ENCODE measurements at regions not wholly inside any gene's neighbourhood (a gene's known extent, or its start where the extent isn't known, plus 50 kb on each side); places are given as distances from the start of the nearest gene placed in this dataset.
"Not testable (repeated sequence)": the region's sequence is repeated elsewhere in the genome, so short reads cannot be mapped to it uniquely, and the experiment has no call there.

DNA sequence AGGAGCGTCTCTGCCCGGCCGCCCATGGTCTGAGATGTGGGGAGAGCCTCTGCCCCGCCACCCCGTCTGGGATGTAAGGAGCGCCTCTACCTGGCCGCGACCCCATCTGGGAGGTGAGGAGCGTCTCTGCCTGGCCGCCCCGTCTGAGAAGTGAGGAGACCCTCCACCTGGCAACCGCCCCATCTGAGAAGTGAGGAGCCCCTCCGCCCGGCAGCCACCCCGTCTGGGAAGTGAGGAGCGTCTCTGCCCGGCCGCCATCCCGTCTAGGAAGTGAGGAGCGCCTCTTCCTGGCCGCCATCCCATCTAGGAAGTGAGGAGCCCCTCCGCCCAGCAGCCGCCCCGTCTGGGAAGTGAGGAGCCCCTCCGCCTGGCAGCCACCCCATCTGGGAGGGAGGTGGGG is 551.9 kb downstream of the FAM181B start:
- H3K9me1 ChIP-seq (replicated peaks; ENCODE audit: control insufficient read depth, extremely low read depth, insufficient read depth, low read length); dilution Hi-C loops (cut with MboI; ENCODE audit: extremely low pct_ligation_motif_present, low sequenced_read_pairs): not testable (repeated sequence)

DNA sequence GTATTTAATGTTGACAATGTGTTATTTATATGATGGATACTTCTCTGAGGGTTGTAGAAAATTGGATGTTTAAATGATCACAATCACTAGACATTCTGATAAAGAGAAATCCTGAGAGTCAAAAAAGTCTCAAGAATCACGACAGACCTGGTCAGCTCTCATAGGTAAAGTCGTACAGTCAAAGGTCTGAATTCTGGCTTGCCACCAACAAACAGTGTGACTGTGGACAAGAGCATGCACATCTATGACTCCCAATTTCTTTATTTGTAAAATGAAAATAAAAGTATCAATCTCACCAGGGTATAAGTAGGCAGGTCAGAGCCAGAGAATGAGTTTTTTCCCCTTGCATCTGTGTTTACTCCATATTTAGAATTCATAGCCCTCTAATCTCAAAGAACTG is 556.7 kb downstream of the FAM181B start:
- no peak overlapping the region for H2AFZ ChIP-seq (ENCODE audit: low read depth, low read length)
- H3K27me3 ChIP-seq (ENCODE audit: control insufficient read depth in 2 of 2, insufficient read depth in 2 of 2, low read length in 2 of 2) = no peaks in the 10 kb centered on the region
- H4K20me1 ChIP-seq (replicated peaks; ENCODE audit: control insufficient read depth, extremely low read depth, insufficient read depth, low read length) = no peaks in the 10 kb centered on the region
- peaks cover 4% of the 10 kb centered on the region for H3K9me3 ChIP-seq (replicated peaks; ENCODE audit: control insufficient read depth, insufficient read depth, low read length)
- intact Hi-C loops (cut with micrococcal nuclease) (no loop called here), dilution Hi-C loops (cut with MboI; ENCODE audit: extremely low pct_ligation_motif_present, low sequenced_read_pairs) (no loop called here)
- H3K79me2 ChIP-seq (ENCODE audit: control insufficient read depth, insufficient read depth, low read length) = no peaks in the 10 kb centered on the region
- no peak overlapping the region for H3K4me3 ChIP-seq (replicated peaks in 1 of 3; ENCODE audit: insufficient read depth in 1 of 3, low read depth in 1 of 3, low read length in 3 of 3)
- TF ChIP-seq POLR2AphosphoS5 (IDR thresholded peaks at IDR 0.05; ENCODE audit: insufficient read depth, low read depth, low read length) (no peak), FOS (IDR thresholded peaks at IDR 0.05; ENCODE audit: borderline replicate concordance, insufficient read depth, low read length) (no peak), POLR2A (IDR thresholded peaks at IDR 0.05; ENCODE audit: low read depth, low read length) (no peak), MYC (IDR thresholded peaks at IDR 0.05; ENCODE audit: low read depth, low read length) (no peak), GATA2 (IDR thresholded peaks at IDR 0.05; ENCODE audit: insufficient read depth, insufficient read length, low read depth, low read length) (no peak)
- TF ChIP-seq, protein P1, sequence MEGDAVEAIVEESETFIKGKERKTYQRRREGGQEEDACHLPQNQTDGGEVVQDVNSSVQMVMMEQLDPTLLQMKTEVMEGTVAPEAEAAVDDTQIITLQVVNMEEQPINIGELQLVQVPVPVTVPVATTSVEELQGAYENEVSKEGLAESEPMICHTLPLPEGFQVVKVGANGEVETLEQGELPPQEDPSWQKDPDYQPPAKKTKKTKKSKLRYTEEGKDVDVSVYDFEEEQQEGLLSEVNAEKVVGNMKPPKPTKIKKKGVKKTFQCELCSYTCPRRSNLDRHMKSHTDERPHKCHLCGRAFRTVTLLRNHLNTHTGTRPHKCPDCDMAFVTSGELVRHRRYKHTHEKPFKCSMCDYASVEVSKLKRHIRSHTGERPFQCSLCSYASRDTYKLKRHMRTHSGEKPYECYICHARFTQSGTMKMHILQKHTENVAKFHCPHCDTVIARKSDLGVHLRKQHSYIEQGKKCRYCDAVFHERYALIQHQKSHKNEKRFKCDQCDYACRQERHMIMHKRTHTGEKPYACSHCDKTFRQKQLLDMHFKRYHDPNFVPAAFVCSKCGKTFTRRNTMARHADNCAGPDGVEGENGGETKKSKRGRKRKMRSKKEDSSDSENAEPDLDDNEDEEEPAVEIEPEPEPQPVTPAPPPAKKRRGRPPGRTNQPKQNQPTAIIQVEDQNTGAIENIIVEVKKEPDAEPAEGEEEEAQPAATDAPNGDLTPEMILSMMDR (IDR thresholded peaks at IDR 0.05; ENCODE audit: extremely low read depth in 1 of 2, insufficient read depth in 1 of 2, low read depth in 1 of 2, low read length in 2 of 2) = no peak
- TF ChIP-seq, protein P2, sequence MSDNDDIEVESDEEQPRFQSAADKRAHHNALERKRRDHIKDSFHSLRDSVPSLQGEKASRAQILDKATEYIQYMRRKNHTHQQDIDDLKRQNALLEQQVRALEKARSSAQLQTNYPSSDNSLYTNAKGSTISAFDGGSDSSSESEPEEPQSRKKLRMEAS (IDR thresholded peaks at IDR 0.05; ENCODE audit: insufficient read depth, insufficient read length) = no peak
- FAIRE-seq (no peak), DNase-seq (ENCODE audit: low read depth, low spot score) (no peak)
- no peaks in the 10 kb centered on the region for H3K36me3 ChIP-seq (ENCODE audit: control insufficient read depth in 2 of 2, extremely low read depth in 1 of 2, insufficient read depth in 2 of 2, low read length in 2 of 2)
- CTCF ChIA-PET = no interaction called here
- POLR2A ChIA-PET = no interaction called here
- no peaks in the 10 kb centered on the region for H3K4me1 ChIP-seq (ENCODE audit: control insufficient read depth, extremely low read depth, insufficient read depth, low read length)
- H3K4me2 ChIP-seq (ENCODE audit: insufficient read depth, low read length) = no peak overlapping the region
- H3K9ac ChIP-seq (replicated peaks; ENCODE audit: extremely low read depth, insufficient read depth, low read length) = no peak overlapping the region
- no TSS peak for BruUV-seq (replicated peaks)
- no peaks in the 10 kb centered on the region for H3K9me1 ChIP-seq (replicated peaks; ENCODE audit: control insufficient read depth, extremely low read depth, insufficient read depth, low read length)
- no peak overlapping the region for H3K27ac ChIP-seq (ENCODE audit: insufficient read depth, low read depth, low read length)

More for the DNA sequence above, 551.9 kb downstream of the FAM181B start:
- H4K20me1 ChIP-seq (replicated peaks; ENCODE audit: control insufficient read depth, extremely low read depth, insufficient read depth, low read length); intact Hi-C loops (cut with micrococcal nuclease); CTCF ChIA-PET; H3K36me3 ChIP-seq (ENCODE audit: control insufficient read depth in 2 of 2, extremely low read depth in 1 of 2, insufficient read depth in 2 of 2, low read length in 2 of 2); H3K9ac ChIP-seq (replicated peaks; ENCODE audit: extremely low read depth, insufficient read depth, low read length); DNase-seq (ENCODE audit: low read depth, low spot score); H3K9me3 ChIP-seq (replicated peaks; ENCODE audit: control insufficient read depth, insufficient read depth, low read length); H3K27me3 ChIP-seq (ENCODE audit: control insufficient read depth in 2 of 2, insufficient read depth in 2 of 2, low read length in 2 of 2); FAIRE-seq; H3K27ac ChIP-seq (ENCODE audit: insufficient read depth, low read depth, low read length); H3K4me3 ChIP-seq (replicated peaks in 1 of 3; ENCODE audit: insufficient read depth in 1 of 3, low read depth in 1 of 3, low read length in 3 of 3); BruUV-seq (replicated peaks); H3K79me2 ChIP-seq (ENCODE audit: control insufficient read depth, insufficient read depth, low read length); POLR2A ChIA-PET; H2AFZ ChIP-seq (ENCODE audit: low read depth, low read length); H3K4me2 ChIP-seq (ENCODE audit: insufficient read depth, low read length); H3K4me1 ChIP-seq (ENCODE audit: control insufficient read depth, extremely low read depth, insufficient read depth, low read length): not testable (repeated sequence)
